Stomach (tissue), 8 donors: ENCODE measurements at regions not wholly inside any gene's neighbourhood (a gene's known extent, or its start where the extent isn't known, plus 50 kb on each side); places are given as distances from the start of the nearest gene placed in this dataset.

ENCODE experiments used
- DNase-seq, 2 donors: peaks; one replicate each; pipeline versions ENCODE4 v3.0.0 to v3.0.0-alpha.2; 2013 to 2019
- H3K27ac ChIP-seq, 5 donors: fragments of 200-600 bp in 4 of 5; sonication (generic) in 4 of 5; one replicate each; pipeline ENCODE4 v1.5.1; 2013 to 2019; ENCODE audit warnings: mild to moderate bottlenecking in 1 of 5, moderate library complexity in 1 of 5
- H3K27me3 ChIP-seq, 3 donors: fragments of 200-600 bp; sonication (generic); one replicate each; pipeline ENCODE4 v1.5.1; 2017 to 2019; ENCODE audit warnings: mixed run types in 1 of 3
- H3K36me3 ChIP-seq, 4 donors: fragments of 200-600 bp; sonication (generic); 1 replicate in 3 of 4; 2 replicates in 1 of 4; pipeline ENCODE4 v1.5.1; 2016 to 2019
- H3K4me1 ChIP-seq, 4 donors: fragments of 200-600 bp; sonication (generic); one replicate each; pipeline ENCODE4 v1.5.1; 2016 to 2019
- H3K4me3 ChIP-seq, 4 donors: fragments of 200-600 bp; sonication (generic) in 3 of 4; one replicate each; pipeline ENCODE4 v1.5.1; 2016 to 2019; ENCODE audit warnings: mild to moderate bottlenecking in 1 of 4
- H3K9me3 ChIP-seq, 4 donors: fragments of 200-600 bp; sonication (generic); one replicate each; pipeline ENCODE4 v1.5.1; 2016 to 2019
- CTCF ChIP-seq, 7 experiments: fragments of 450-650 bp in 4 of 7; fragments of 200-600 bp in 3 of 7; sonication (generic) in 3 of 7; IDR thresholded peaks; one replicate each; pipeline ENCODE4 v1.5.1; 2016 to 2019; ENCODE audit warnings: antibody characterized with exemption in 7 of 7, control low read depth in 2 of 7, mild to moderate bottlenecking in 1 of 7
- EP300 ChIP-seq: sonication (generic); formaldehyde crosslinking; IDR thresholded peaks from one replicate; pipeline ENCODE4 v1.6.1; 2017; ENCODE audit warnings: antibody characterized with exemption
- POLR2A ChIP-seq, 4 donors: fragments of 450-650 bp; IDR thresholded peaks; one replicate each; pipeline ENCODE4 v1.6.1; 2016; ENCODE audit warnings: antibody characterized with exemption in 4 of 4, control low read depth in 2 of 4, mild to moderate bottlenecking in 1 of 4, moderate library complexity in 1 of 4
- POLR2AphosphoS5 ChIP-seq, 3 donors: sonication (generic); formaldehyde crosslinking; IDR thresholded peaks; one replicate each; pipeline ENCODE4 v1.6.1; 2016; ENCODE audit warnings: antibody characterized with exemption in 3 of 3
- WGBS, 5 donors: extraction: QIAGEN DNeasy Blood & Tissue Kit in 3 of 5; methylation state at CpG; one replicate each; pipeline versions ENCODE4 v1.1.5 to v1.1.7; 2013 to 2018; 5-methylcytosine and 5-hydroxymethylcytosine counted together
- intact Hi-C: fragments of 100-400 bp; cut with DNase I; formaldehyde crosslinking; loops from one replicate; pipeline ENCODE4 v1.15.1; 2023; ENCODE audit warnings: low total_unique reads
- donor health status: healthy with polysubstance abuse.
- donor health status: Bipolar disorder and iron deficiency.
- donor health status: healthy.

- DNase-seq, result no peak
- intact Hi-C loops, result no loop called here
These were observed 488.2 kb upstream of the TPK1 start for GRCh38 chr7:145324081-145324480.

GRCh38 chr7:145313551-145313950 lies 477.7 kb upstream of the TPK1 start:
- intact Hi-C loops, result no loop called here
- no peak overlapping the region for H3K27ac ChIP-seq
- 65 to 71% (median 67%) methylated on average over 2 of the region's 2 CpGs for WGBS, 5 donors
- H3K9me3 ChIP-seq, result peaks cover 0 to 20% (median 3%) of the 10 kb centered on the region in 4 donors
- H3K4me1 ChIP-seq, result no peaks in the 10 kb centered on the region
- H3K36me3 ChIP-seq, result no peaks in the 10 kb centered on the region
- TF ChIP-seq POLR2A (IDR thresholded peaks at IDR 0.05) (no peak), EP300 (no peak), CTCF (IDR thresholded peaks at IDR 0.05) (no peak)
- H3K27me3 ChIP-seq, result no peaks in the 10 kb centered on the region
- DNase-seq, result peak in 1 of 2 donors; percentile 23
- H3K4me3 ChIP-seq, result no peak overlapping the region

More at GRCh38 chr7:145324081-145324480, 488.2 kb upstream of the TPK1 start:
- H3K4me1 ChIP-seq, result no peaks in the 10 kb centered on the region
- no peak overlapping the region for H3K27ac ChIP-seq
- H3K27me3 ChIP-seq, result no peaks in the 10 kb centered on the region
- H3K4me3 ChIP-seq, result no peak overlapping the region
- no peaks in the 10 kb centered on the region for H3K36me3 ChIP-seq
- 85 to 94% (median 92%) methylated on average over 20 to 21 of the region's 21 CpGs for WGBS, 5 donors
- TF ChIP-seq POLR2A (IDR thresholded peaks at IDR 0.05) (no peak), POLR2AphosphoS5 (IDR thresholded peaks at IDR 0.05) (no peak), CTCF (IDR thresholded peaks at IDR 0.05) (no peak), EP300 (no peak)
- H3K9me3 ChIP-seq, result no peaks in the 10 kb centered on the region

GRCh38 chr7:145293754-145294153 lies 457.9 kb upstream of the TPK1 start:
- no peaks in the 10 kb centered on the region for H3K27me3 ChIP-seq
- 82 to 86% (median 83%) methylated on average over 1 of the region's 1 CpG for WGBS, 5 donors

GRCh38 chr7:145293228-145293701 lies 457.4 kb upstream of the TPK1 start:
- Histone ChIP-seq H3K9me3 (no peaks in the 10 kb centered on the region), H3K4me3 (no peak overlapping the region), H3K27me3 (no peaks in the 10 kb centered on the region), H3K27ac (no peak overlapping the region), H3K4me1 (no peaks in the 10 kb centered on the region), H3K36me3 (no peaks in the 10 kb centered on the region)
- DNase-seq, result peak in 1 of 2 donors; percentile 50
- no peak for TF ChIP-seq CTCF (IDR thresholded peaks at IDR 0.05)
- TF ChIP-seq EP300, result no peak
- no peak for TF ChIP-seq POLR2A (IDR thresholded peaks at IDR 0.05)
- TF ChIP-seq POLR2AphosphoS5 (IDR thresholded peaks at IDR 0.05), result no peak
- intact Hi-C loops, result no loop called here
- 44 to 77% (median 54%) methylated on average over 1 of the region's 1 CpG for WGBS, 5 donors

More at GRCh38 chr7:145293754-145294153, 457.9 kb upstream of the TPK1 start:
- Histone ChIP-seq H3K4me1 (no peaks in the 10 kb centered on the region), H3K9me3 (no peaks in the 10 kb centered on the region), H3K36me3 (no peaks in the 10 kb centered on the region), H3K27ac (no peak overlapping the region), H3K4me3 (no peak overlapping the region)
- DNase-seq, result no peak
- intact Hi-C loops, result no loop called here
- TF ChIP-seq POLR2A (IDR thresholded peaks at IDR 0.05) (no peak), POLR2AphosphoS5 (IDR thresholded peaks at IDR 0.05) (no peak), EP300 (no peak), CTCF (IDR thresholded peaks at IDR 0.05) (no peak)
